Sigmoid colon (tissue), 4 donors: ENCODE measurements at regions not wholly inside any gene's neighbourhood (a gene's known extent, or its start where the extent isn't known, plus 50 kb on each side); places are given as distances from the start of the nearest gene placed in this dataset.

Source experiments
- EP300 ChIP-seq, 4 donors: sonication (generic); formaldehyde crosslinking; IDR thresholded peaks; one replicate each; pipeline ENCODE4 v1.6.1; 2017; ENCODE audit warnings: antibody characterized with exemption in 4 of 4
- POLR2A ChIP-seq, 2 donors: fragments of 450-650 bp; IDR thresholded peaks; one replicate each; pipeline ENCODE4 v1.6.1; 2016; ENCODE audit warnings: antibody characterized with exemption in 2 of 2, mild to moderate bottlenecking in 2 of 2, moderate library complexity in 2 of 2
- POLR2AphosphoS5 ChIP-seq, 4 donors: sonication (generic); formaldehyde crosslinking; IDR thresholded peaks; one replicate each; pipeline ENCODE4 v1.6.1; 2017; ENCODE audit warnings: antibody characterized with exemption in 4 of 4
- TF ChIP-seq, protein P1 (sequence below), 4 experiments: fragments of 450-650 bp in 3 of 4; fragments of 200-600 bp in 1 of 4; IDR thresholded peaks; one replicate each; pipeline ENCODE4 v1.5.1; 2016 to 2019; ENCODE audit warnings: antibody characterized with exemption in 4 of 4, mild to moderate bottlenecking in 3 of 4, moderate library complexity in 2 of 4

- TF ChIP-seq, protein P1, sequence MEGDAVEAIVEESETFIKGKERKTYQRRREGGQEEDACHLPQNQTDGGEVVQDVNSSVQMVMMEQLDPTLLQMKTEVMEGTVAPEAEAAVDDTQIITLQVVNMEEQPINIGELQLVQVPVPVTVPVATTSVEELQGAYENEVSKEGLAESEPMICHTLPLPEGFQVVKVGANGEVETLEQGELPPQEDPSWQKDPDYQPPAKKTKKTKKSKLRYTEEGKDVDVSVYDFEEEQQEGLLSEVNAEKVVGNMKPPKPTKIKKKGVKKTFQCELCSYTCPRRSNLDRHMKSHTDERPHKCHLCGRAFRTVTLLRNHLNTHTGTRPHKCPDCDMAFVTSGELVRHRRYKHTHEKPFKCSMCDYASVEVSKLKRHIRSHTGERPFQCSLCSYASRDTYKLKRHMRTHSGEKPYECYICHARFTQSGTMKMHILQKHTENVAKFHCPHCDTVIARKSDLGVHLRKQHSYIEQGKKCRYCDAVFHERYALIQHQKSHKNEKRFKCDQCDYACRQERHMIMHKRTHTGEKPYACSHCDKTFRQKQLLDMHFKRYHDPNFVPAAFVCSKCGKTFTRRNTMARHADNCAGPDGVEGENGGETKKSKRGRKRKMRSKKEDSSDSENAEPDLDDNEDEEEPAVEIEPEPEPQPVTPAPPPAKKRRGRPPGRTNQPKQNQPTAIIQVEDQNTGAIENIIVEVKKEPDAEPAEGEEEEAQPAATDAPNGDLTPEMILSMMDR (IDR thresholded peaks at IDR 0.05): no peak
- TF ChIP-seq POLR2AphosphoS5 (IDR thresholded peaks at IDR 0.05) (no peak), POLR2A (IDR thresholded peaks at IDR 0.05) (no peak), EP300 (IDR thresholded peaks at IDR 0.05) (no peak)
Observed at GRCh38 chr17:65408050-65408449, 153.4 kb downstream of the AXIN2 start.
